ENCODE measurements at regions not wholly inside any gene's neighbourhood (a gene's known extent, or its start where the extent isn't known, plus 50 kb on each side); places are given as distances from the start of the nearest gene placed in this dataset.

DNA sequence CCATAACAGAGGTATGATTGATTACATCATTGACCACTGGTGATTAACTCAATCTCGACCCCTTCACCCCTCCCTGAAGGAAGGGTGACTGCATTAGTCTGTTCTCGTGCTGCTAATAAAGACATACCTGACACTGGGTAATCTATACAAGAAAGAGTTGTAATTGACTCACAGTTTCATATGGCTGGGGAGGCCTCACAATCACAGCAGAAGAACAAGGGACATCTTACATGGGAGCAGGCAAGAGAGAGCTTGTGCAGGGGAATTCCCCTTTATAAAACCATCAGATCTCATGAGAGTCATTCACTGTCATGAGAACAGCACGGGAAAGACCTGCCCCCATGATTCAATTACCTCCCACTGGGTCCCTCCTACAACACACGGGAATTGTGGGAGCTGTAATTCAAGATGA, 55.9 kb upstream of the TMCC3 start:
- no peak for DNase-seq

GRCh38 chr12:94705676-94706075, 55.3 kb upstream of the TMCC3 start:
- no peak for DNase-seq

- DNase-seq: peak; percentile 95
Observed at GRCh38 chr12:94704452-94705306, 54.3 kb upstream of the TMCC3 start.

DNA sequence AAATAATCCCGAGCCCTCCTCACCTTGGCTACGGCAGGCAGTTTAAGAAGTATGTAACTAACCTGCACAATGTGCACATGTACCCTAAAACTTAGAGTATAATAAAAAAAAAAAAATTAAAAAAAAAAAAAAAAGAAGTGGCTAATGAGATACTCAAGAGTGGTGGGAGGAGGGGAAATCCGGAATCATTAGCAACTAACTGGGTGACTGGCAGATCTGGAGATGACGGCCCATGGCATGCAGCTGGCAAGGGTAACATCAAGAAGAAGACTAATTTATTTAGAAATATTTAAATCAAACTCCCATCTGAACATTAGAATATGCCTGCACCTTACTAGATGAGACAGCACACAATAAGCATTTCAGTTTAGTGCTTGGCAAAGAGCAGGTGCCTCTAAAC, 52.3 kb upstream of the TMCC3 start:
- DNase-seq: no peak

GRCh38 chr12:94701711-94702110, 51.4 kb upstream of the TMCC3 start:
- DNase-seq: no peak

- no peak for DNase-seq
Observed at GRCh38 chr12:94700662-94701061, 50.3 kb upstream of the TMCC3 start.
